D721Med (cell line): ENCODE measurements at regions not wholly inside any gene's neighbourhood (a gene's known extent, or its start where the extent isn't known, plus 50 kb on each side); places are given as distances from the start of the nearest gene placed in this dataset.

Experiments
- DNase-seq: peaks from one replicate; pipeline ENCODE4 v3.0.0; 2011; ENCODE audit warnings: low spot score; ENCODE audit not compliant: insufficient read length
- FAIRE-seq: peaks from 2 replicates; lab custom pipeline; 2011; peaks lifted over from hg19 to GRCh38; lab: Jason Lieb, UNC
- TF ChIP-seq, protein P1 (sequence below): IDR thresholded peaks from 2 replicates; pipeline ENCODE4 v1.5.1; 2012; ENCODE audit warnings: mild to moderate bottlenecking, control low read depth; ENCODE audit not compliant: insufficient read depth; ENCODE audit errors: missing control alignments

DNA sequence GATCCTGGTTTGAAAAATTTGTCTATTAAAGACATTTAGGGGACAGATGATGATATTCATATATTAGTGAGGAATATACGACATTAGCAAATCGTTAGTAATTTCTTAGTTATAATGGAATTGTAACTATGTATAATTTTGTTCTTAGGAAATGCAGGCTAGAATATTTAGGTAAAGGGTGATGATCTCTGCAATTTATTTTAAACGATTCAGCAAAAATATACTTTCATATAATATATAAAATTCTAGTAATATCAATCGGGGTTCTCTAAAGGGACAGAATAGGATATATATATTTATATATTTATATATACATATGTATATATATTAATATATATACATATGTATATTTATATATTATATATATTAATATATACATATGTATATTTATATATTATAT lies 142.5 kb upstream of the DNAJC10 start:
- TF ChIP-seq, protein P1, sequence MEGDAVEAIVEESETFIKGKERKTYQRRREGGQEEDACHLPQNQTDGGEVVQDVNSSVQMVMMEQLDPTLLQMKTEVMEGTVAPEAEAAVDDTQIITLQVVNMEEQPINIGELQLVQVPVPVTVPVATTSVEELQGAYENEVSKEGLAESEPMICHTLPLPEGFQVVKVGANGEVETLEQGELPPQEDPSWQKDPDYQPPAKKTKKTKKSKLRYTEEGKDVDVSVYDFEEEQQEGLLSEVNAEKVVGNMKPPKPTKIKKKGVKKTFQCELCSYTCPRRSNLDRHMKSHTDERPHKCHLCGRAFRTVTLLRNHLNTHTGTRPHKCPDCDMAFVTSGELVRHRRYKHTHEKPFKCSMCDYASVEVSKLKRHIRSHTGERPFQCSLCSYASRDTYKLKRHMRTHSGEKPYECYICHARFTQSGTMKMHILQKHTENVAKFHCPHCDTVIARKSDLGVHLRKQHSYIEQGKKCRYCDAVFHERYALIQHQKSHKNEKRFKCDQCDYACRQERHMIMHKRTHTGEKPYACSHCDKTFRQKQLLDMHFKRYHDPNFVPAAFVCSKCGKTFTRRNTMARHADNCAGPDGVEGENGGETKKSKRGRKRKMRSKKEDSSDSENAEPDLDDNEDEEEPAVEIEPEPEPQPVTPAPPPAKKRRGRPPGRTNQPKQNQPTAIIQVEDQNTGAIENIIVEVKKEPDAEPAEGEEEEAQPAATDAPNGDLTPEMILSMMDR: no peak
- FAIRE-seq (no peak), DNase-seq (no peak)

DNA sequence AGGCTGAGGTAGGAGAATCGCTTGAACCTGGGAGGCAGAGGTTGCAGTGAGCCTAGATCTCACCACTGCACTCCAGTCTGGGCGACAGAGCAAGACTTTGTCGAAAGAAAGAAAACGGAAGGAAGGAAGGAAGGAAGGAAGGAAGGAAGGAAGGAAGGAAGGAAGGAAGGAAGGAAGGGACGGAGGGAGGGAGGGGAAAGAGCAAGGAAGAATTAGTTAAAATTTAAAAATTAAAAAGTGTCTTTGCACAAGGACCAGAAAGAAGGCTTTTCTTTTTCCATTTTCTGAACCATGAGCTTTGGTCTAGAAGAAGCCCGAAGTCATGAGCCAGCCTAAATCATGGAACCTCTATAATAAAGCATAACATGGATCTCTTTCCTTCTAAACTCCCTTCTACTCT lies 138.2 kb upstream of the DNAJC10 start:
- TF ChIP-seq, protein P1: no peak
- FAIRE-seq: no peak

DNA sequence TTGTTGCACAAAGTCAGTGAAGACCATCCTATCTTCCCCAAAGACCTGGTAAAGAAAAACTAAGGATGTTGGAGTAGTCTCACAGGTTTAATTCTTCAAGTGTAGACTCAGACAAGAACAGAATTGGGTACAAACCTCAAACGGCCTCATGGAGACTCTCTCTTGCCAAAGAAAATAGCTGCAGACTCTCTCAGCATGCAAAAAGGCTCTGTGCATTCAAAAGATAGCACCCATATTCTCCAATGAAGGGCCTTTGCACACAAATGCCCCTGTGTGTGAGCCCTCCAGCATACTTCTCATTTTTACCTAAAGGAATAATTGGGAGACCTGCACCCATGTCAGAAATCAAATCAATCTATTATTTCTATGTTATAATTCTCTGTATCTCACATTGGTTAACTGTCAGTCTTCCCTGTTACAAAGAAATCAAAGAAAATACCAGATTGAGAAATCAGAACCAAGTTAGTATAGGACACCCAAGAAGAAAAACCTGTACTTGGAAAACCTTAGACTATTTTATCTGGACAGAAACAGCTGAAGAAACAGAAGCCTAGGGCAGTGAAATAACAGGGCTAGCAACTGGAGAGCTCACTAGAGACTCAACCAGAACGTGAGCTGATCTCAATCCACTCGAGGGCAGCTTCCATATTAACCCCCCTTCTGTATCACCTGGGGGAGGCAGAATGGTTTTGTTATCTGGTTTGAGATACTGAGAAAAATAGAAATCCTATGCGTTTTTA lies 134.7 kb upstream of the DNAJC10 start:
- TF ChIP-seq, protein P1: no peak
- DNase-seq: no peak

More for the DNA sequence above, 138.2 kb upstream of the DNAJC10 start:
- DNase-seq: no peak

DNA sequence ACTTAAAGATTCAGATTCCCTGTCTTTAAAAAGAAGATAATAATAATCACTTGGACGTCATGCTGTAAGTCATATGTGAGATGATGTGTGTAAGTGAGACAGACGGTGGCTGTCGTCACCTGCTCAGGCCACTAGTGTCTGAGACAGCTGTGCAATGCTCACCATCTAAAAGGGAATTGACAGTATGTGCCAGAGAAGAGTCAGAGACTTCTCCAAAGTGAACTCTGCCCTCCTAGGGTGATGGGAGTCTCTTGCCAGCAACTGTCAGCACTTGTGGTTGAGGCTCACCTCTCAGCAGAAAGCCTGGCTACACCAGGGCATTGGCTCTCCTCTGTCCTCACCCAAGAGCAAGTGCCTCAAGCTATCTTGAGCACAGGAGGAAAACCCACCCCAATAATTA lies 131.6 kb upstream of the DNAJC10 start:
- TF ChIP-seq, protein P1: no peak
- FAIRE-seq: no peak
- DNase-seq: no peak

More for the DNA sequence above, 134.7 kb upstream of the DNAJC10 start:
- FAIRE-seq: no peak

DNA sequence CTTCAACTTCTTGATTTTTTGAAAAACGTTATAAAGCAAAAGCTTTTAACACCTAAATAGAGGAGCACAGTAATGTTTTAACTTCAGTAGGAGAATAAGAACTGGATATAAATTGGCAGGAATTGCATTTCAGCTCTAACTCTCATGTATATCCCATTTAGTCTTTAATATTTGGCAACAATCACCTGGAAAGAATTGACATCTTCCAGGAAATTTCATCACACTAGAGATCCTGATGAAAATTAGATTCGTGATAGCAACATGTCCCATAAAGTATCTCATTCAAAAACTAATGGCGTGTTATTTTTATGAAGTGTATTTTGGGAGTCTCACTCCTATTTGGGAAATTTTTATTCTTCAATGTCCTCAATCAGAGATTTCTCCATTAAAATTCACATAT lies 131.1 kb upstream of the DNAJC10 start:
- TF ChIP-seq, protein P1: no peak
- DNase-seq: no peak
- FAIRE-seq: no peak

DNA sequence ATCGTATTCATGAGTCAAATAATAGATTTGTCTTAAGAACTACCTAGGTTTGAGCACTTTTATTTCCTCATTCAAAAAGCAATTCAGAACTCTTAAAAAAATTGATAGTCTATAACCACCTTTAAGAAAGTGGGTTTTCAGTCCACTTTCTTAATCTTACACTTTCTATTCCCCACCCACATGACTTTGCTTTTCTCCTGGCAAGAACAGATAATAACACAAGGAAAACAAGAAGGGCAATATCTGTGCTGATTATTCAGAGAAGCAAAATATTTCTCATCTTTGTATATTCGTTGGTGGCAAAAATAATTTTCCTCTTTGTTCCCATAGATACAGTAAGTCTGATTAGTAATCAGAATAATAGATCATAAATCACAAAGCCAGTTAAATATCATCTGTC lies 130.6 kb upstream of the DNAJC10 start:
- FAIRE-seq (no peak), DNase-seq (no peak)
- TF ChIP-seq, protein P1: no peak

DNA sequence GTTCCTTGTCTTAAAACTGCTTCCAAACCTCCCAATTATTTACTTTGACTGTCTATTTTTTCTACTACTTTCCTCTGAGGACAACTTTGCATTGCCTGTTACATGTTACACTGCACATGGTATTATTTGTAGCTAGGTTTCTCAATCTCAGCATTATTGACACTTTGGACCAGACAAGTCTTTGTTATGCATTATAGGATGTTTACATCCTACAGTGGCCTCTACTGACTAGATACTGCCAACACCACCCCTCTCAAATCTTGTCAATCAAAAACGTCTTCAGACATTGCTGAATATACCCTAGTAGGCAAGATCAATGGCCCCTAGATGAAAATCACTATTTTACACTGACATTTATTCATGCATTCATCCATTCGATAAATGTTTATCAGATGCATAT lies 129.6 kb upstream of the DNAJC10 start:
- FAIRE-seq: no peak
- DNase-seq: no peak
- TF ChIP-seq, protein P1: no peak
